ENCODE measurements at regions not wholly inside any gene's neighbourhood (a gene's known extent, or its start where the extent isn't known, plus 50 kb on each side); places are given as distances from the start of the nearest gene placed in this dataset.
"Not testable (repeated sequence)": the region's sequence is repeated elsewhere in the genome, so short reads cannot be mapped to it uniquely, and the experiment has no call there.

- no peak for DNase-seq (ENCODE audit: low spot score)
Measured at GRCh38 chr18:41128545-41128944, 826.5 kb upstream of the PIK3C3 start.

- DNase-seq (ENCODE audit: low spot score) = no peak
Measured at GRCh38 chr18:41128126-41128525, 826.9 kb upstream of the PIK3C3 start.

- no peak for DNase-seq (ENCODE audit: low spot score)
Measured at GRCh38 chr18:41126541-41127235, 828.3 kb upstream of the PIK3C3 start.

- DNase-seq (ENCODE audit: low spot score) = no peak
Measured at GRCh38 chr18:41121116-41121826, 833.8 kb upstream of the PIK3C3 start.

- DNase-seq (ENCODE audit: low spot score) = no peak
Measured at GRCh38 chr18:41119031-41119430, 836.0 kb upstream of the PIK3C3 start.

GRCh38 chr18:41113885-41114482 lies 841.0 kb upstream of the PIK3C3 start:
- no peak for DNase-seq (ENCODE audit: low spot score)

GRCh38 chr18:41099451-41099850 lies 855.6 kb upstream of the PIK3C3 start:
- DNase-seq (ENCODE audit: low spot score) = no peak

GRCh38 chr18:41096504-41096903 lies 858.5 kb upstream of the PIK3C3 start:
- DNase-seq (ENCODE audit: low spot score) = no peak

- DNase-seq (ENCODE audit: low spot score) = no peak
Measured at GRCh38 chr18:41077076-41077475, 878.0 kb upstream of the PIK3C3 start.

- DNase-seq (ENCODE audit: low spot score) = no peak
Measured at GRCh38 chr18:41075212-41075611, 879.8 kb upstream of the PIK3C3 start.

- DNase-seq (ENCODE audit: low spot score) = no peak
Measured at GRCh38 chr18:41073372-41073954, 881.6 kb upstream of the PIK3C3 start.

GRCh38 chr18:41072946-41073345 lies 882.1 kb upstream of the PIK3C3 start:
- no peak for DNase-seq (ENCODE audit: low spot score)

GRCh38 chr18:41071826-41072225 lies 883.2 kb upstream of the PIK3C3 start:
- no peak for DNase-seq (ENCODE audit: low spot score)

- no peak for DNase-seq (ENCODE audit: low spot score)
Measured at GRCh38 chr18:41069167-41069566, 885.9 kb upstream of the PIK3C3 start.

GRCh38 chr18:41064916-41065315 lies 890.1 kb upstream of the PIK3C3 start:
- no peak for DNase-seq (ENCODE audit: low spot score)

GRCh38 chr18:41060967-41061366 lies 894.1 kb upstream of the PIK3C3 start:
- DNase-seq (ENCODE audit: low spot score) = no peak

- no peak for DNase-seq (ENCODE audit: low spot score)
Measured at GRCh38 chr18:41059126-41059415, 896.0 kb upstream of the PIK3C3 start.

GRCh38 chr18:41058351-41059125 lies 896.5 kb upstream of the PIK3C3 start:
- no peak for DNase-seq (ENCODE audit: low spot score)

GRCh38 chr18:41052625-41053024 lies 902.4 kb upstream of the PIK3C3 start:
- no peak for DNase-seq (ENCODE audit: low spot score)

- not testable (repeated sequence) for DNase-seq (ENCODE audit: low spot score)
Measured at GRCh38 chr18:41046250-41046649, 908.8 kb upstream of the PIK3C3 start.

GRCh38 chr18:41043876-41044275 lies 911.2 kb upstream of the PIK3C3 start:
- DNase-seq (ENCODE audit: low spot score) = no peak

GRCh38 chr18:41042866-41043265 lies 912.2 kb upstream of the PIK3C3 start:
- no peak for DNase-seq (ENCODE audit: low spot score)
